Daoy (cell line): ENCODE measurements at regions not wholly inside any gene's neighbourhood (a gene's known extent, or its start where the extent isn't known, plus 50 kb on each side); places are given as distances from the start of the nearest gene placed in this dataset.

Experiments used
- DNase-seq: peaks from one replicate; pipeline ENCODE4 v3.0.0-alpha.2; 2015; ENCODE audit warnings: low read depth

DNA sequence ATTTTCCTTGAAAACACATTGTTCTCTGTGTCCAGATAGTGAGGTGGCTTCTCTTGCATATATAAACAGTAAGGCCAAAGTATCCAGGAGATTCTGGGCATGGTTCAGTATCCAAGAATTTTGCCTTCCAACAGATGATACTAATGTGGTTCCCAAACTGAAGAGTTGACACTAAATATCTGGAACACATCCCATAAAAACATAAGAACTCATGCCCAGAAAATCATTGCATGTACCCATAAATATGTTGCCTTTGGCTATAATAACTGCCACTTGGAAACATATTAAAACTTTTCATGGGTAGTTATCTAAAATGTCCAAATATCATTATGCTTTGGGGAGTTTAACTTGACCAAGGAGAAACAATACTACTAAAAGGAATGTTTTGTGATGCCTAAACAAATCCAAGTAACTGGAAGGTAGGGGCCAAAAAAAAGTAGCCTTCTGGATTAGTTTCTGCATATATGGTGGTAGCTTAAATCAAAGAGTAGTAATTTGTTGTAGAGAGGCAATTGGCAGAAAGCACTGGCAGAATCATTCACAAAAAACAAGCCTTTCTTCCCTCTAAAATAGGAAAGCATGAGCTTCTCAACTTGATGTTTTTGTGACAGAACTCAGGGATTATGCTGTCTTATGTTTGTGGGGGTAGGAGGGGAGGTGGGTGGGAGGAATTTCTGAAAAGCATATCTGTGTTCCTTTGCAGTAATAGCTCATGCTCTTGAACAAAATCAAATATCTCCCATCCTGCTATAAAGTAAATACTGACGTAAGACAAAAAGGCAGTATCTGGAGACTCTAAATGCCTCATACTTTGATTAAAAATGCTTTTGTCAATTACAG is 753.9 kb downstream of the TUSC7 start:
- no peak for DNase-seq

DNA sequence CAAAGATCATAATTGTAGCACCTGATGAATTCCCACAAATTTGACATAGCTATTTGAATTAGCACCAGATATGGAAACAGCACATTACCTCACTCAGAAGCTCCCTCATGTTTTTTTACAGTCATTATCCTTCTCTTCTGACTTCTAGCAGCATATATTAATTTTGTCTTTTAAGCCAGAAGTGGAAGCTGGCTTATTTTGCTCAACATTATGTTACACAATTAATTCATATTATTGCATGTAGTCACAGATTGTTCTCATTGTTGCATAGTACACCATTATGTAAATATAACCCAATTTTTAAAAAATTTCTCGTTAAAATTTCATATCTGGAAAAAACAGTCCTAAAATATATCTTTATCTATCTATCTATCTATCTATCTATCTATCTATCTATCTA is 762.3 kb downstream of the TUSC7 start:
- no peak for DNase-seq

DNA sequence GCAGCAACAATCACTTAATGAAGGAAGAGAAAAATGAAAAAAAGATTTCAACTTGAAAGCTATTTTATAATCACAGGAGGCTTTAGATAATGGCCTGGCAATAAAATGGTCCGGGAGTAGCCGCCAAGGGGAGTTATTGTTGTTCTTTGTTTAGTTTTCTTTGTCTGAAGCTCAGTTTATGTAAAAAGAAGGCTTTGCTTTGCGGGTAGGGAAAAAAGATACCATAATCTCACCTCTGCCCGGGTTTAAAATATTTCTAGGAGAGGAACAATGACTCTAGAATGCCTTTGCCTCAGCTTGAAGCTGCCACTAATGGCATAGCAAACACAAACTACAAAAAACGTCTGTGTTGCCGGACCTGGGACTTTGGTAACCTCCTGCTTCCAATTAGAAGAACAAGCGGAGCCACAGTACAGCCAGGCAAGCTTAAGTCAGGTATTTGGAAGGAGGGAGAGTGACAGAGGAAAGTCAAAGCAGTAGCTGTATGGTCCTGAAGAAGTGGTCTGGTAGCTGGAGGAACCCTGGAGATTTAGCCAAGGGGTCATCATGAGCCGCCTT is 764.5 kb downstream of the TUSC7 start:
- DNase-seq: no peak

DNA sequence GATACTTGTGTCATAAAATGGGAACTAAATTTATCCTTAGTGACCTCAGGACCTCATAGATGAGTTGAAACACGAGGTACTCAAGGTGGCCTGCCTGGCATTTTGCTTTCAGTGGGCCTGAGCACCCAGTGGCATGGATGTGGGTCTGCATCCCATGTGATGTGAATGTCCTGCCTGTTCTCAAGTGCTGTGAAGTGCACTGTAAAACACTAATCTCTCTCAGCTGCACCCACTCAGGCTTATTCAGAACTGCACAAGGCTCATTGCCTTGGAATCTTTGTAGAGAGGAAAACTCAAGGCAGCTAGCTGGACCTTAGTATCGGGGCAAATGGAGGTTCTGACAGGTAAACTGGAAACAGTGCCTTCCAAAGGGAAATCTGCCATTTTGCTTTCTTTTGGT is 767.0 kb downstream of the TUSC7 start:
- no peak for DNase-seq

DNA sequence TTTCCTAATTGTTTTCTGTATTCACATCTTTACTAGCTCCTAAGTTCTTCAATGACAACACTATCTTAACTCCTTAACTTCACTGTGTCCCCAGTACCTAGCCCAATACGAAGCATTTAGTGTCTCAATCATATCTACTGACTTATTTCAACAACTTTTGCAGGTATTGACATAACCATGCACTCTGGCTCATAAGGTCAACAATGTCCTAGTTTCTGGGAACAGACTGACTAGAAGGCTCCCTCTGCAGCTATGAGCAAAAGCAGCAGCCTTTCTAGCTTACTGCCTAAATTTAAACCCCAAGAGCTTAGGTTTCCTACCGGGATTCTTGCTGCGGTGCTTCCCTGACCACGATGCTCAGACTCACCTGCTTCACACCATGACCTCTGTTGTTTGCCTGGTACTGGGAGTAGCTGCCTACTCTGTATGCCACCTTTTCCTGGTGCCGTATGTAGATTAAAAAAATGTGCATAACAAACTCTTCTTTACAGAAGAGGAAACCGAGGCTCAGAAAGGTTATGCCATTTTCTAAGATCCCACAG is 767.7 kb downstream of the TUSC7 start:
- DNase-seq: no peak

DNA sequence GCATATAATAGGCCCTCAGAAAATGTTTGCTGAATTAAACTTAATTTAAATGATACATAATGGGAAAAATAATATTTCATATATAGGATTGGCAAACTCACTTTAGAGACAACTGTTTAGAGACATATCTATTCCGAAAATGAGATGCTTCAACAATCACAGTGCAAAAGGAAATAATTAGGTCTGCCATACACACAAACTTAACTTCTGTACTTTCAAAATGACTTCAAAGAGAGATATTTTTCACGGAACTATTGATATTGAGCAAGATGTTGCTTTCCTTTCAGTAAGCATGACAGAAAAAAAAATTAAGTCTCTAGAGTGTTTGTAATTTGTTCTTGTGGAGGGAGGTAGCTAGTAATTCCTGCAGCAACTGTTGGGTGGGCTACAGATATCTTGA is 769.5 kb downstream of the TUSC7 start:
- no peak for DNase-seq

DNA sequence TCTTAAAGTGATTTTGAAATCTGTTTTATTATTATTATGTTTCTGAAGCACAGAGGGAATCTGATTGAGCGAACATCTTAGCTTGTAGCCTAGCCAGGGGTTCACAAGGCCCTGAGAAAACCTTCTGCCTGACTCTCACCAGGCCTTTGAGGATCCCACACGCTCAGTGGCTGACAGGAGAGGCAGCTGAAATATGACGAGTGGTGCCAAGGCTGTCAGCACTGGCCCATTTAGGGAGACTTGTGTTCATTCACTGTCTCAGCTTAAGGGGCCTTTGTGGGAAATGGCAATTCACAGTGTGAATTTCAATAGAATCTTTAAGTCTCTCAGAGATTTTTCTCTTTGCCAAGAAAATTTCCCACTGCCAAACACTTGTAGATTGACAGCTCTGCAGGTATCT is 770.9 kb downstream of the TUSC7 start:
- no peak for DNase-seq

DNA sequence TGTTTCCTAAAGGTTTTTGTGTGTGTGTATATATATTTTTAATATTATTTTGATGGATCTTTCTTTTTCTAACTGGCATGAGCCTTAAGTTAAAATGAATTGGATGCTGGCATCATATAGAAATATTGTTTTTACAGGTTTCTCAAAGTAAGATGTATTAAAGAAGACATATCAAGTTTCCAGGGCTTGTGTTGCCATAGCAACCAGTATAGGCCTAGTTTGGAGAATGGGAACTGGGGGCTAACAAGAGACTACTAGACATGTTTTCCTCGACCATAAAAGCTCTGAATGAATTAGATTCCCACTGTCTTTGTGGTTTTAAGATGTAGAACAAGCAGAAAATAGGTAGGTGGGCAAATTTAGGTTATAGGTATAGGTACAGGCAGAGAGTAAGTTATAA is 771.4 kb downstream of the TUSC7 start:
- no peak for DNase-seq

DNA sequence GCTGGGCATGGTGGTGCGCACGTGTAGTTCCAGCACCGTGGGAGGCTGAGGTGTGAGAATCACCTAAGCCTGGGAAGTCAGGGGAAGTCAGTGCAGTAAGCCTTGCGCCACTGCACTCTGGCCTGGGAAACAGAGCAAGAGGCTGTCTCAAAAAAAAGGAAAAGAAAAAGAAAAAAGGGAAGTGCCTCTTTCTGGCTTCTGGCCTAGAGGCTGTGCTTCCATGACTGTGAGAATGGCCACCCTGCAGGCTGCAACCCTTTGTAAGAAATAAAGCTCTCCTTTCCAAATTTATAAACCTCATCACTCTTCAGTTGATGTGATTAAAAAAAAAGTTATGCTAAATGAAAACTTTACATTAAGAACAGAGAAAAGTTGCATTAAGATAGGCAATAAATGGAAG is 774.3 kb downstream of the TUSC7 start:
- no peak for DNase-seq

DNA sequence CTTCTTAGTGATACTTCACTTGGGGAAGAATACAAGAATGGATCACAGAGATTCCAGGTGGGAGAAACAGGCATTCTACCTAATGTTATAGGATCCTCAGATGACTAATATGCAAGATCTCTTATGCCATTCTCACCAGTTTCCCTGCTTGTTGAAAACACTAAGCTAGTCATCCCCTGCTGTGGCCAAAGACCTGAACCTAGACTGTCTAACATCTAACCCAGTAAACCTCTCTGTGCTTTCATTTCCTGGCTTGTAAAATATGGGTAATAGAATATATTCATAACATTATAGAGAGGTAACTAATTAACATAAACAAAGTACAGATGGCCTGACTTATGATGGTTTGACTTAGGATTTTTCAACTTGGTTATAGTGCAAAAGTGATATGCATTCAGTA is 776.3 kb downstream of the TUSC7 start:
- DNase-seq: no peak

DNA sequence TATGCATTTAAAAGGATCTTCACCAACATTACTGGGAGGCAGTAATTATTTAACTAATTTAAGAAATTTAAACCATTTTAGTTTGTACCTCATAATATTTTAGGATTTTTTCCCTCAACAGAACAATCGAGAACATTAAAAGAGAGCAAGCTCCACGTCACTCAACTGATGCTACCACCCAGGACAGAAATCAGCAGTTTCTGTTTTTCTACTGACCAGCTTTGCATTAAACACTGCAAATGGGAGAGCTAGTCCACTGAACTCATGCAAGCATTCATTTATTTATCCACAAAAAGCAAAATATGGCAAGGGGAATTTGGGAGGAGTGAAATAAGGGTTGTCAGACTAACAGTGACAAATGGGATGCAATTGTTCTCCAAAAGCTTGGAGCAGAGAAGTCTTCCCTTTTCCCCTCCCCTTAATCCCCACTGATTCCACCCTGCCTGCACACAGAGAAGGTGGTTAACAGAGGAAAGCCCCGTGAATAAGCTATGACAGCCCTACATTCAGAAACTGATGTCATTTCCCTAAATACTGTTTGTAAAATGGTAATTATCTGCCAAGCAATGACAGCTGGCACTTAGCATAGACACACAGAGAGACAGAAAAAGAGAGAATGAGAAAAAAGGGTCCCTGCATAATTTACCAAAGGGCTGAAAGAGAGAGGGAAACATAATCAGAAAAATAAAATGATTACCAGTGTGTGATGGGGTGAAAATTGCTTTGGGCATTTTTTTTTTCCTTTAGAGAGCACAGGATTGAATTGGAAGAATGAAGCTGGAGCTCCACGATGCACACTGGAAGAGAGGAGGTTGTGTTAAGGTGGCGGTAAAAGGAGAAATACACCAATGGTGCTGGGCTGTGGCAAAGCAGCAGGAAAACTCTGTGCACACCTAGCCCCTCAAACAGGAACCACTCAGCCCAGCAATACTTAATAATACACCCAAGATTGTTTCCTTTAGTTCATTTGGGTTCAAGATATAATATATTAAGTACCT is 777.4 kb downstream of the TUSC7 start:
- no peak for DNase-seq

DNA sequence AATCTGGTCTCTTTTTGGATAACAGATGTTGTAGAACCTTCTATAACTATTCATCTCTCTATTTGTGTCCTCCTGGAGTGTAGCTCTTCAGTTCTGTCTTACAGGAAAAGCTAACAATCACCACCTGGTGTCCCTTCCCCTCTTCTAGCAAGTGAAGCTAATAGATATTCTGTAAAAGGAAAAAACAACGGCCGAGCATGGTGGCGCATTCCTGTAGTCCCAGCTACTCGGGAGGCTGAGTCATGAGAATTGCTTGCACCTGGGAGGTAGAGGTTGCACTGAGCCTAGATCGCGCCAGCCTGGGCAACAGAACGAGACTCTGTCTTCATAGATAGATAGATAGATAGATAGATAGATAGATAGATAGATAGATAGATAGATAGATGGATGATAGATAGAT is 779.4 kb downstream of the TUSC7 start:
- DNase-seq: no peak

DNA sequence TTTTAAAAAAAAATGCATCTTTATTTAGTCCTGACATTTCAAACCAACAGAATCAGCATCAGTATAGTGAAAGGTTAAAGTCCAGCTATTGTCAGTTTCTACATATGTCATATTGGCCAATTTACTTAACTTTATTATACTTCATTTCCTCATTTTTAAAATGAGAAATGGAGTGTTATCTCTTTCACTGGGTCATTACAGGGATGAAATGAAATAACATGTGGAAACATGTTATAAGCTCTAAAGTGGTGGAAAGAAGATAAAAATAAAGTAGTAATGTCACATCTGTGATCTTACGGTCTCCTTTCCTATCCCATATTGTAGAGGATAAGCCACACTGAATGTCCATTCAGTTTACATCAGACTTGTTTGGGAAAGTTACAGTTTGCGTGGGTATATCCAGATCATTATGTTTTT is 780.1 kb downstream of the TUSC7 start:
- DNase-seq: no peak

DNA sequence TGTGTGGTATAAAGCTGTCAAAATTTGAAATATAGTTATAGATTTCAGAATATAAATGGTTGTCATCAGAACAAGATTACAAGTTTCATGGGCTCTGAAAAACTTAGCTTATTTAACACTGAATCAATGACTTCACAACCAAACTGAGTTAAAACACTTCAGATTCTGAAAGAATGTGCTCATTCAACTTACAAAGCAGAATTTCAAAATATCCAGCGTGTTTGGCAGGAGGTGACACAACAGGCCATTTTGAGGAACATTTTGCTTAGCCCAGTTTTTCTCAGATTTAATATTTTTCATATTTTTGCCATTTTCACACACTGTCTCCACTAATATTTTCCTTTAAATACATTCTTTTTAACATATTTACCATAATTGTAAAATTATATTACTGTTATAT is 781.1 kb downstream of the TUSC7 start:
- DNase-seq: no peak

DNA sequence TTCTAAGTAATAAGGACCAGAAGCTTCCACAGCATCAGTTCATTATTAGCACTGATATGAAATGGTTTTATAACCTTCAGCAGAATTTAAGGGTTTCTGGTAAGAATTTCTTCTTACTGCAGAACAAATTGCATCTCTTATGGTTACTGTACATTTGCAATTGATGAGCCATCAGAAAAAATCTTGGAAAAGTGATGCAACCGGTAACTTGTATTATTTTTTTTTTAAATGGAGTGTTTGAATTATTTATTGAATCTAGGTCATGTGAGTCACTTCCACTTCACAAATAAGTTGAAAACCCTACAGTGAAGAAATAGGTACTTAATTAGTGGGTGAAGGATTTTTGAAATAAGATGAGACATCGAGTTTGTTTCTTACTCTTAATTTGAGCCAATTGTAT is 786.0 kb downstream of the TUSC7 start:
- DNase-seq: no peak

DNA sequence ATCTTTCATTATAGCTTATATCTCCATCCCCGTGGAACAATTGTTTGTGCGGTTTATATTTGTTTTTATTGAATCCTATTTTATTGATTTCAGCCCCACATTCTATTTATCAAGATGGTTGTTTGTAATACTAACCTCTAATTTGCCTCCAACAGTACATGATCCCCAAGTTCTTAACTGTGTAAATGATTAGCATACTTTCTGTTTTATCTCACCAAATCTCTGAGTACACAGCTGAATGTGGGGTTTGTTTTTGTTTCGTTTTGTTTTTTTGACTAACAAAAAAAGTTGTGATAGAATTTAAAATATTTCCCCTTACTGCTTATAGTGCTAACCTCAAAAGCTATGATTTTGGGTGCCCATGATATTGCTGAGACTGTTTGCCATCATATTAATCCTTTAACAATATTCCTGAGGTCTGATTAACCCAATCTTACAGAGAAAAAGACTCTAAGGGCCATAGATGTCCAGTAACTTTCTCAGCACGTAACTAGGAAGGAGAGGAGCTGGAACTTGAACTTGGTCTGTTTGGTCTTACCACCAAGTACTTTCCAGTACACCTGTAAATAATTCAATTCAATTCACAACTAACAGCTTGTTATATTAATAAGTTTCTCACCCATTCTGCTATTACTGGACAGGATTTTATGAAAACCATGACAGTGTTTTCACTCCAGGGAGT is 789.8 kb downstream of the TUSC7 start:
- DNase-seq: no peak

DNA sequence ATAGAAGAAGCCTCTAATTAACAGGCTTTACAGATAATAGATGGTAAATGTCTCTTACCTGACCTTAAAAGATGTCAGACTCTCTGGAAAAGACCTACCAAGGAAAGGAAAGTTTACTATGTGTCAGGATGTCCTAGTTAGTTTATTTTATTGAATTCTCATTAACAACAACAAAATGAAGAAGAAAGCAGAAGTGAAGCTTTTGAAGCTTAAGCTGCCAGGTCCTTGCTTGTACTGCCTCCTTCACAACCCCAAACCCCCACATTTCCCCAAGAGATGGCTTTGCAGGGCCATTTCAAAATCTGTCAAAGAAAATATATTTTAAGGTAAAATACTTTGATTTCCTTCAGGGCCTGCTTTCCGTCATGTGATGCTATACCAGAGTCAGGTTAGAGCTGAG is 798.4 kb downstream of the TUSC7 start:
- no peak for DNase-seq

DNA sequence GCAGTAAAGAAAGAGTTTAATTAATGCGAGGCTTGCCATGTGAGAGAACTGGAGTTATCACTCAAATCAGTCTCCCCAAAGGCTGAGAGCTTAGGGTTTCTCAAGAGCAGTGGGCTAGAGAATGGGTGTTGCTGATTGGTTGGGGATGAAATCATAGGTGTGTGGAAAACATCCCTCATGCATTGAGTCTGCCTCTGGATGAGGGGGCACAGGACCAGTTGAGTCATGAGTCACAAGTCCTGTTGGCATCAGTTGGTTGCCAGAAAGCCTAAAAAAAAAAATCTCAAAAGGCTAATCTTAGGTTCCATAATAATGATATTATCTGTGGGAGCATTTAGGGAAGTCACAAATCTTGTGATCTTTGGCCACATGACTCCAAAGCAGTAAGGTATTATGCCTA is 800.3 kb downstream of the TUSC7 start:
- no peak for DNase-seq

DNA sequence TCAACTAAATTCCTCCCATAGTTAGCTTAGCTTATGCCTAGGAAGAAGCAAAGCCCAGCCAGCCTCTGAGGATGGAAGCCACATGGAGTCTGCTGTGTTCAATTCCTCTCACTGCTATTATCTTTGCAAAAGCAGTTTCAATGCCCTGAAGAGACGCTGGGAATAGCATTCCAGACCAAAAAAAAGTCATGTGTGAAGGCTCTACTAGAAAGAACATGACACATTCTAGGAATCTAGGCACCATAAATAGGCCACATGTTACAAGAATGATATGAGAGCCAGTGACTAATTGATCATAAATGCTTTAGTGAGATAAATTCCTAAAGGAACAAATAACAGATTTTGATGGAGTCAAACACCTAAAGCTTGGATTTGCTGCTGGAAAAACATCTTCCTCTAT is 800.8 kb downstream of the TUSC7 start:
- DNase-seq: no peak

DNA sequence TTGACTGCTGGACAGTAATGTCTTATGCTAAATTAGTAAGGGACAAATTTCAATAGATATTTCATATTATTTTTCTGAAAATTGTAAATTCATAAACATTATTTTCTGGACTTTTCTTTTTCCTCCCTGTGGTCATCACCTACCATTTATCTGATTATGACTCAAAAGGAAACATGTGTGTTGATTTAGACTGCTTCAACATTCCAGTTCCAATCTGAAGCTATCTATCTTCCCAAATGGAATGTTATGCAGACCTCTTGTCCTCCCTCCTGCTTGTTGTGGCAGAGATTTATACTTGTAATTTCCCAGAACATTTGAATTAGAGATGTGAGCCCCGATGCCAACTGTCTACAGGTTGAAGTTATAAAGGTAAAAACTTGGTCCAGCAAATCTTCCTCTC is 803.4 kb downstream of the TUSC7 start:
- peak; percentile 9 for DNase-seq

DNA sequence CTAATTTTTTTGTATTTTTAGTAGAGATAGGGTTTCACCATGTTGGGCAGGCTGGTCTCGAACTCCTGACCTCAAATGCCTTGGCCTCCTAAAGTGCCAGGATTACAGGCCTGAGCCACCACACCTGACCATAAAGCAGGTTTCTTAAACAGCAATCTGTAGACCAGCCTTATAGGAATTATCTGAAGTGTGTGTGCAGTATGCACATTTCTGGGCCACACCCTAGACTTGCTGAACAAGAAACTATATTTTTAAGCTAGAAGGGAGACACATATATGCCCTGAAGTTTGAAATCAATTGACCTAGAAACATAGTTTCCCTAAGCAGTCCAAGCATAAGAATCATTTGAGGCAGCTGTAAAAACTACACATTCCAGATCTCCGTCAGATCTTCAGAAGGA is 805.7 kb downstream of the TUSC7 start:
- DNase-seq: no peak

DNA sequence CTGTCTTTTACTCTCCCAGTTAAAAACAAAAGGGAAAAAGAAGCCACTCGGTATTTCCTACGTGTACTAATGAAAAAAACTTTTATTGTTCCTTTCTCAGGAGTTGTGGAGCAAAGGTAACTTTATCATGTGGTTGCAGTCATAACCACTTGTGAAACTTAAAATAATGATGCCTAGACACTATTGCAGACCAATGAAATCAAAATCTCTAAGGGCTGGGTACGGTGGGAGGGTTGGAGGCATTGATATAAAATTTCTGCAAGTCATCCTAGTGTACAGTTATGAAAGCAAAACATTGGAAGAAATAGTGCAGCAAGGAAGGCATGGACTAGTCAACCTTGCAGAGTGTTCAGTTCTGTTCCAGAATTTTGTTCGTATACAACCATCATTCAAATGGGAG is 808.8 kb downstream of the TUSC7 start:
- DNase-seq: no peak
